WTC11 (cell line): ENCODE measurements at regions not wholly inside any gene's neighbourhood (a gene's known extent, or its start where the extent isn't known, plus 50 kb on each side); places are given as distances from the start of the nearest gene placed in this dataset.

Experiments
- ATAC-seq: fragments of 200-7000 bp; cut with Tn5 transposase; 2 replicates; pipeline ENCODE4 v1.10.0; 2021; ENCODE audit warnings: mild to moderate bottlenecking, moderate library complexity
- CTCF ChIA-PET: fragments of 300-600 bp; sonication (Branson Sonifier 250); formaldehyde crosslinking; loops from one replicate; lab custom pipeline; 2021; ENCODE audit warnings: antibody characterized with exemption; lab: Charles Lee
- POLR2A ChIA-PET: fragments of 350-600 bp; sonication (Branson Sonifier 250); formaldehyde crosslinking; loops from one replicate; lab custom pipeline; 2021; ENCODE audit warnings: antibody characterized with exemption; lab: Charles Lee
- DNase-seq: peaks from one replicate; pipeline ENCODE4 v3.0.0; 2021; ENCODE audit warnings: low spot score
- H3K27ac Mint-ChIP-seq: 2 replicates; pipeline ENCODE4 v1.8.0; 2021; ENCODE audit warnings: mixed read lengths
- H3K27me3 Mint-ChIP-seq: 2 replicates; pipeline ENCODE4 v1.8.0; 2021; ENCODE audit warnings: low read depth, mild to moderate bottlenecking, moderate library complexity, mixed read lengths
- H3K36me3 Mint-ChIP-seq: 2 replicates; pipeline ENCODE4 v1.8.0; 2021; ENCODE audit warnings: mixed read lengths
- H3K4me1 Mint-ChIP-seq: 2 replicates; pipeline ENCODE4 v1.8.0; 2022; ENCODE audit warnings: mixed read lengths
- H3K4me3 Mint-ChIP-seq: 2 replicates; pipeline ENCODE4 v1.8.0; 2021; ENCODE audit warnings: mild to moderate bottlenecking, moderate library complexity, mixed read lengths
- H3K9me3 Mint-ChIP-seq: 2 replicates; pipeline ENCODE4 v1.8.0; 2021; ENCODE audit warnings: mixed read lengths
- ARID4B ChIP-seq: sonication (generic); formaldehyde crosslinking; IDR thresholded peaks from 2 replicates; pipeline ENCODE4 v1.8.0; 2023; ENCODE audit warnings: missing genetic modification reagents, mild to moderate bottlenecking, borderline replicate concordance
- ATF2 ChIP-seq: sonication (generic); formaldehyde crosslinking; IDR thresholded peaks from 2 replicates; pipeline ENCODE4 v1.8.1; 2022; ENCODE audit warnings: low read depth, missing genetic modification reagents, borderline replicate concordance
- CREB1 ChIP-seq: sonication (generic); formaldehyde crosslinking; IDR thresholded peaks from 2 replicates; pipeline ENCODE4 v1.8.0; 2023; ENCODE audit warnings: mild to moderate bottlenecking, missing genetic modification reagents
- FOXJ3 ChIP-seq: sonication (generic); formaldehyde crosslinking; IDR thresholded peaks from 2 replicates; pipeline ENCODE4 v1.9.0; 2021; ENCODE audit warnings: missing genetic modification reagents, mild to moderate bottlenecking, borderline replicate concordance
- GRHL2 ChIP-seq: fragments of 250-450 bp; sonication (Bioruptor Pico); IDR thresholded peaks from 2 replicates; pipeline ENCODE4 v1.8.0; 2022; ENCODE audit warnings: mild to moderate bottlenecking, moderate library complexity; ENCODE audit not compliant: insufficient replicate concordance, severe bottlenecking
- NR2C2 ChIP-seq: sonication (generic); formaldehyde crosslinking; IDR thresholded peaks from 2 replicates; pipeline ENCODE4 v1.8.0; 2022; ENCODE audit warnings: mild to moderate bottlenecking, missing genetic modification reagents
- RELA ChIP-seq: sonication (generic); formaldehyde crosslinking; IDR thresholded peaks from 2 replicates; pipeline ENCODE4 v1.8.1; 2022; ENCODE audit warnings: missing genetic modification reagents, mild to moderate bottlenecking, borderline replicate concordance
- TEAD4 ChIP-seq: sonication (generic); formaldehyde crosslinking; IDR thresholded peaks from 2 replicates; pipeline ENCODE4 v1.8.0; 2022; ENCODE audit warnings: mild to moderate bottlenecking, missing genetic modification reagents
- ZMAT4 ChIP-seq: fragments of 250-450 bp; sonication (Bioruptor Pico); IDR thresholded peaks from 2 replicates; pipeline ENCODE4 v1.9.0; 2021; ENCODE audit warnings: mild to moderate bottlenecking
- ZNF416 ChIP-seq: fragments of 250-450 bp; sonication (Bioruptor Pico); IDR thresholded peaks from 2 replicates; pipeline ENCODE4 v1.9.0; 2021; ENCODE audit warnings: mild to moderate bottlenecking, inconsistent platforms
- ZNF423 ChIP-seq: fragments of 250-450 bp; sonication (Bioruptor Pico); IDR thresholded peaks from 2 replicates; pipeline ENCODE4 v2.1.2; 2022; ENCODE audit warnings: mild to moderate bottlenecking, moderate library complexity
- TF ChIP-seq, protein P1 (sequence below): fragments of 250-450 bp; sonication (Bioruptor Pico); IDR thresholded peaks from 2 replicates; pipeline ENCODE4 v1.9.0; 2021; ENCODE audit warnings: mild to moderate bottlenecking, borderline replicate concordance
- TF ChIP-seq, protein P2 (sequence below): sonication (generic); formaldehyde crosslinking; IDR thresholded peaks from 2 replicates; pipeline ENCODE4 v1.8.1; 2023; ENCODE audit warnings: mild to moderate bottlenecking, missing genetic modification reagents
- TF ChIP-seq, protein P3 (sequence below): sonication (generic); formaldehyde crosslinking; IDR thresholded peaks from 2 replicates; pipeline ENCODE4 v1.8.1; 2022; ENCODE audit warnings: low read depth, mild to moderate bottlenecking, moderate library complexity, missing genetic modification reagents, borderline replicate concordance
- TF ChIP-seq, protein P4 (sequence below): fragments of 250-450 bp; sonication (Bioruptor Pico); IDR thresholded peaks from 2 replicates; pipeline ENCODE4 v1.8.0; 2021; ENCODE audit warnings: mild to moderate bottlenecking

DNA sequence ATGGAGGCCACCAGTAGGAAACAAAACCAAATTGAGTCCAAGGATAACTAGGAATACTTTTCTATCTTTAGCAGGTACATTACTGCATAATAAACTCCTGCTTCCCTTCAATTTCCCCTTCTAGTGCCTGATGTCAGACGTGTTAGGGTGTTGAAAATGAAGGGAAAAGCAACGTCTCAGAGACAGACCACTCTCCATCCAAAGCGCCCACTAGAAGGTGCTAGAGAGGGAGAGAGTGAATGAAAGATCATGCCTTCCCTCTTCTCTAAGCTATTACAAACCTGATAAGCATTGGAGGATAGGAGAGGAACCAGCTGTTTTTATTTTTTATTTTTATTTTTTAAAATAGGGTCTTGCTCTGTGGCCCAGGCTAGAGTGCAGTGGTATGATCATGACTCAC, 64.1 kb downstream of the ZNF641 start:
- no peak overlapping the region for H3K27ac Mint-ChIP-seq
- no peak overlapping the region for H3K4me3 Mint-ChIP-seq
- H3K36me3 Mint-ChIP-seq: no peaks in the 10 kb centered on the region
- peaks cover 3% of the 10 kb centered on the region; the same call in 1 of the 2 replicates for H3K4me1 Mint-ChIP-seq
- ChIA-PET CTCF (interaction anchor here (0.6 to 2.4 kb wide), 22 partner anchors 10 to 332 kb away, joined by 3 to 29 read pairs (median 5); partner anchors contain the start of genes ASB8 and PFKM), POLR2A (interaction anchor here (1.0 kb wide), 1 partner anchor 332 kb away, joined by 3 read pairs; no protein-coding TSS in a partner anchor)
- H3K27me3 Mint-ChIP-seq: peaks cover 83% of the 10 kb centered on the region
- DNase-seq (peak; percentile 38), ATAC-seq (peak; percentile 84)
- TF ChIP-seq, protein P1, sequence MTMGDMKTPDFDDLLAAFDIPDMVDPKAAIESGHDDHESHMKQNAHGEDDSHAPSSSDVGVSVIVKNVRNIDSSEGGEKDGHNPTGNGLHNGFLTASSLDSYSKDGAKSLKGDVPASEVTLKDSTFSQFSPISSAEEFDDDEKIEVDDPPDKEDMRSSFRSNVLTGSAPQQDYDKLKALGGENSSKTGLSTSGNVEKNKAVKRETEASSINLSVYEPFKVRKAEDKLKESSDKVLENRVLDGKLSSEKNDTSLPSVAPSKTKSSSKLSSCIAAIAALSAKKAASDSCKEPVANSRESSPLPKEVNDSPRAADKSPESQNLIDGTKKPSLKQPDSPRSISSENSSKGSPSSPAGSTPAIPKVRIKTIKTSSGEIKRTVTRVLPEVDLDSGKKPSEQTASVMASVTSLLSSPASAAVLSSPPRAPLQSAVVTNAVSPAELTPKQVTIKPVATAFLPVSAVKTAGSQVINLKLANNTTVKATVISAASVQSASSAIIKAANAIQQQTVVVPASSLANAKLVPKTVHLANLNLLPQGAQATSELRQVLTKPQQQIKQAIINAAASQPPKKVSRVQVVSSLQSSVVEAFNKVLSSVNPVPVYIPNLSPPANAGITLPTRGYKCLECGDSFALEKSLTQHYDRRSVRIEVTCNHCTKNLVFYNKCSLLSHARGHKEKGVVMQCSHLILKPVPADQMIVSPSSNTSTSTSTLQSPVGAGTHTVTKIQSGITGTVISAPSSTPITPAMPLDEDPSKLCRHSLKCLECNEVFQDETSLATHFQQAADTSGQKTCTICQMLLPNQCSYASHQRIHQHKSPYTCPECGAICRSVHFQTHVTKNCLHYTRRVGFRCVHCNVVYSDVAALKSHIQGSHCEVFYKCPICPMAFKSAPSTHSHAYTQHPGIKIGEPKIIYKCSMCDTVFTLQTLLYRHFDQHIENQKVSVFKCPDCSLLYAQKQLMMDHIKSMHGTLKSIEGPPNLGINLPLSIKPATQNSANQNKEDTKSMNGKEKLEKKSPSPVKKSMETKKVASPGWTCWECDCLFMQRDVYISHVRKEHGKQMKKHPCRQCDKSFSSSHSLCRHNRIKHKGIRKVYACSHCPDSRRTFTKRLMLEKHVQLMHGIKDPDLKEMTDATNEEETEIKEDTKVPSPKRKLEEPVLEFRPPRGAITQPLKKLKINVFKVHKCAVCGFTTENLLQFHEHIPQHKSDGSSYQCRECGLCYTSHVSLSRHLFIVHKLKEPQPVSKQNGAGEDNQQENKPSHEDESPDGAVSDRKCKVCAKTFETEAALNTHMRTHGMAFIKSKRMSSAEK (CRISPR knock-in tag): no peak
- TF ChIP-seq, protein P2, sequence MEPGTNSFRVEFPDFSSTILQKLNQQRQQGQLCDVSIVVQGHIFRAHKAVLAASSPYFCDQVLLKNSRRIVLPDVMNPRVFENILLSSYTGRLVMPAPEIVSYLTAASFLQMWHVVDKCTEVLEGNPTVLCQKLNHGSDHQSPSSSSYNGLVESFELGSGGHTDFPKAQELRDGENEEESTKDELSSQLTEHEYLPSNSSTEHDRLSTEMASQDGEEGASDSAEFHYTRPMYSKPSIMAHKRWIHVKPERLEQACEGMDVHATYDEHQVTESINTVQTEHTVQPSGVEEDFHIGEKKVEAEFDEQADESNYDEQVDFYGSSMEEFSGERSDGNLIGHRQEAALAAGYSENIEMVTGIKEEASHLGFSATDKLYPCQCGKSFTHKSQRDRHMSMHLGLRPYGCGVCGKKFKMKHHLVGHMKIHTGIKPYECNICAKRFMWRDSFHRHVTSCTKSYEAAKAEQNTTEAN (CRISPR knock-in tag): no peak
- TF ChIP-seq ATF2 (CRISPR knock-in tag) (no peak), FOXJ3 (CRISPR knock-in tag) (no peak), TEAD4 (CRISPR knock-in tag) (no peak), CREB1 (CRISPR knock-in tag) (no peak), NR2C2 (CRISPR knock-in tag) (no peak)
- TF ChIP-seq, protein P3, sequence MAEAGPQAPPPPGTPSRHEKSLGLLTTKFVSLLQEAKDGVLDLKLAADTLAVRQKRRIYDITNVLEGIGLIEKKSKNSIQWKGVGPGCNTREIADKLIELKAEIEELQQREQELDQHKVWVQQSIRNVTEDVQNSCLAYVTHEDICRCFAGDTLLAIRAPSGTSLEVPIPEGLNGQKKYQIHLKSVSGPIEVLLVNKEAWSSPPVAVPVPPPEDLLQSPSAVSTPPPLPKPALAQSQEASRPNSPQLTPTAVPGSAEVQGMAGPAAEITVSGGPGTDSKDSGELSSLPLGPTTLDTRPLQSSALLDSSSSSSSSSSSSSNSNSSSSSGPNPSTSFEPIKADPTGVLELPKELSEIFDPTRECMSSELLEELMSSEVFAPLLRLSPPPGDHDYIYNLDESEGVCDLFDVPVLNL (CRISPR knock-in tag): no peak
- TF ChIP-seq, protein P4, sequence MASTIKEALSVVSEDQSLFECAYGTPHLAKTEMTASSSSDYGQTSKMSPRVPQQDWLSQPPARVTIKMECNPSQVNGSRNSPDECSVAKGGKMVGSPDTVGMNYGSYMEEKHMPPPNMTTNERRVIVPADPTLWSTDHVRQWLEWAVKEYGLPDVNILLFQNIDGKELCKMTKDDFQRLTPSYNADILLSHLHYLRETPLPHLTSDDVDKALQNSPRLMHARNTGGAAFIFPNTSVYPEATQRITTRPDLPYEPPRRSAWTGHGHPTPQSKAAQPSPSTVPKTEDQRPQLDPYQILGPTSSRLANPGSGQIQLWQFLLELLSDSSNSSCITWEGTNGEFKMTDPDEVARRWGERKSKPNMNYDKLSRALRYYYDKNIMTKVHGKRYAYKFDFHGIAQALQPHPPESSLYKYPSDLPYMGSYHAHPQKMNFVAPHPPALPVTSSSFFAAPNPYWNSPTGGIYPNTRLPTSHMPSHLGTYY (CRISPR knock-in tag): no peak
- no peaks in the 10 kb centered on the region for H3K9me3 Mint-ChIP-seq

DNA sequence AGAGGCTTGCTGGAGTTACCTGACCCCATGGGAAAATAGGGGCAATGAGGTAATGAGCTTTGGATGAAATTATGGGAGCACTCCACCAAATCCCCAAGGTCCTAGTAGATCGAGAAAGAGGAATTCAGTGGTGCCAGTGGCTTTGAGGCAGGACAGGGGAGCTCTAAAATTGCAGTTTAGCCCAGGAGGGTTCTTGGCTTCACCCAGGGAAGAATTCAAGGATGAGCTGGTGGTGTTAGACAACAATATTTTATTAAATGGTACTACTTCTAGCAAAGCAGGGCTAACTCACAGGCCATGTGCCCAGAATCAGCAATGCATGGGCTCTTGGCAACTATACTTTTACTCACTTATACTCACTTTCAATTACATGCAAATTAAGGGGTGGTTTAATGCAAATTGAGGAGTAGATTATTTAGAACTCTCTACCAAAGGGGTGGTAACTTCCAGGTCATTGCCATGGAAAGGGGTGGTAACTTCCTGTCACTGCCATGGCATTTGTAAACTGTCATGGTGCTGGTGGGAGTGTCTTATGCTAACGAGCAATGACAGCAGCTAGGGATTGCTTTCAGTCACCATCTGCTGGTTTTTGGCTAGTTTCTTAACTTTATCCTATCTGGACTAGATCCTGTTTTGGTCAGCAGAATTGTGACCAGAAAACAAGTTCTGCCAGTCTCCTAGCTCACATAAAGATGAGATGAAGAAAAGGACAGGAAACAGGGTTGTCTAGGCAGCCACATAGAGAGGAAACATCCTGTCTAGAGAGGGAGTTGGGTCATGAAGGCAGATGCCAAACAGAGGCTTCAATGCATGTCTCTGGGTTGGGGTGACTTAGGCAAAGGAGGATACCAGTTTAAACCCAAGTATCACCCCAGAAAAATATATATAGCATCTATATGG, 64.7 kb downstream of the ZNF641 start:
- H3K27ac Mint-ChIP-seq: no peak overlapping the region
- DNase-seq (no peak), ATAC-seq (peak; percentile 59; the same call in 1 of the 2 replicates)
- ChIA-PET CTCF (interaction anchor here (0.8 to 2.4 kb wide), 14 partner anchors 10 to 333 kb away, joined by 3 to 29 read pairs (median 6); partner anchors contain the start of gene PFKM), POLR2A (interaction anchor here (0.5 to 1.0 kb wide), 2 partner anchors 129 to 332 kb away, joined by 3 read pairs; no protein-coding TSS in a partner anchor)
- peaks cover 83% of the 10 kb centered on the region for H3K27me3 Mint-ChIP-seq
- H3K4me1 Mint-ChIP-seq: peaks cover 3% of the 10 kb centered on the region; the same call in 1 of the 2 replicates
- H3K4me3 Mint-ChIP-seq: no peak overlapping the region
- no peaks in the 10 kb centered on the region for H3K36me3 Mint-ChIP-seq
- no peaks in the 10 kb centered on the region for H3K9me3 Mint-ChIP-seq
- TF ChIP-seq, protein P2 (CRISPR knock-in tag): no peak
- no peak for TF ChIP-seq ZNF416 (CRISPR knock-in tag)
- TF ChIP-seq ARID4B (CRISPR knock-in tag): no peak
- no peak for TF ChIP-seq ZMAT4 (CRISPR knock-in tag)
- no peak for TF ChIP-seq ZNF423 (CRISPR knock-in tag)
- no peak for TF ChIP-seq GRHL2 (CRISPR knock-in tag)
- no peak for TF ChIP-seq RELA (CRISPR knock-in tag)
